Liver (tissue), 8 donors: ENCODE measurements at regions not wholly inside any gene's neighbourhood (a gene's known extent, or its start where the extent isn't known, plus 50 kb on each side); places are given as distances from the start of the nearest gene placed in this dataset.
"Not testable (repeated sequence)": the region's sequence is repeated elsewhere in the genome, so short reads cannot be mapped to it uniquely, and the experiment has no call there.

Experiments
- DNase-seq: peaks from one replicate; pipeline ENCODE4 v3.0.0-alpha.2; 2017; ENCODE audit warnings: low spot score
- H3K27ac ChIP-seq, 2 donors: one replicate each; pipeline ENCODE4 v1.7.0; 2013; ENCODE audit warnings: inconsistent platforms in 2 of 2, low read length in 2 of 2, control low read depth in 1 of 2, low read depth in 1 of 2, mild to moderate bottlenecking in 1 of 2
- H3K27me3 ChIP-seq, 4 donors: one replicate each; pipeline versions ENCODE4 v1.6.1 to v1.7.0; 2013; ENCODE audit warnings: low read length in 3 of 4, inconsistent platforms in 1 of 4, mild to moderate bottlenecking in 1 of 4, moderate library complexity in 1 of 4; ENCODE audit not compliant: control insufficient read depth in 4 of 4, insufficient read depth in 4 of 4
- H3K36me3 ChIP-seq, 4 donors: one replicate each; pipeline versions ENCODE4 v1.6.1 to v1.7.0; 2013; ENCODE audit warnings: low read length in 3 of 4, mild to moderate bottlenecking in 3 of 4, low read depth in 1 of 4, moderate library complexity in 1 of 4; ENCODE audit not compliant: control insufficient read depth in 4 of 4, insufficient read depth in 3 of 4
- H3K4me1 ChIP-seq, 4 donors: one replicate each; pipeline versions ENCODE4 v1.6.1 to v1.7.0; 2013; ENCODE audit warnings: low read length in 3 of 4, mild to moderate bottlenecking in 3 of 4, moderate library complexity in 1 of 4; ENCODE audit not compliant: control insufficient read depth in 4 of 4, insufficient read depth in 4 of 4
- H3K4me3 ChIP-seq, 3 donors: one replicate each; pipeline versions ENCODE4 v1.6.1 to v1.7.0; 2013; ENCODE audit warnings: low read length in 3 of 3, control low read depth in 1 of 3, low read depth in 1 of 3, mild to moderate bottlenecking in 1 of 3
- H3K9ac ChIP-seq, 2 donors: one replicate each; pipeline ENCODE4 v1.7.0; 2013; ENCODE audit warnings: low read length in 2 of 2, mild to moderate bottlenecking in 2 of 2, moderate library complexity in 2 of 2, control low read depth in 1 of 2, low read depth in 1 of 2
- H3K9me3 ChIP-seq, 4 donors: one replicate each; pipeline versions ENCODE4 v1.6.1 to v1.7.0; 2013; ENCODE audit warnings: low read length in 3 of 4; ENCODE audit not compliant: control insufficient read depth in 4 of 4
- ATF3 ChIP-seq: IDR thresholded peaks from 2 replicates; pipeline ENCODE4 v1.6.1; 2016; ENCODE audit warnings: antibody characterized with exemption
- CTCF ChIP-seq: fragments of 150-350 bp; IDR thresholded peaks from 2 replicates; pipeline ENCODE4 v1.5.1; 2017; ENCODE audit warnings: improper control_type of control experiment, low read depth, low read length; ENCODE audit not compliant: missing input control
- EGR1 ChIP-seq, 2 donors: IDR thresholded peaks; 2 replicates each; pipeline ENCODE4 v1.6.1; 2016 to 2018; ENCODE audit warnings: antibody characterized with exemption in 2 of 2, low read depth in 2 of 2
- FOXA1 ChIP-seq: IDR thresholded peaks from 2 replicates; pipeline ENCODE4 v1.6.1; 2016; ENCODE audit warnings: antibody characterized with exemption
- FOXA2 ChIP-seq: IDR thresholded peaks from 2 replicates; pipeline ENCODE4 v1.6.1; 2016; ENCODE audit warnings: antibody characterized with exemption
- HNF4A ChIP-seq, 2 donors: conservative IDR thresholded peaks; 2 replicates each; pipeline ENCODE4 v1.6.1; 2016; ENCODE audit warnings: antibody characterized with exemption in 2 of 2, mild to moderate bottlenecking in 2 of 2
- HNF4G ChIP-seq: IDR thresholded peaks from 2 replicates; pipeline ENCODE4 v1.6.1; 2016; ENCODE audit warnings: antibody characterized with exemption
- NR2F2 ChIP-seq: IDR thresholded peaks from 2 replicates; pipeline ENCODE4 v1.6.1; 2016; ENCODE audit warnings: antibody characterized with exemption
- RAD21 ChIP-seq, 2 donors: IDR thresholded peaks; 2 replicates each; pipeline ENCODE4 v1.6.1; 2016; ENCODE audit warnings: antibody characterized with exemption in 2 of 2, mild to moderate bottlenecking in 2 of 2
- REST ChIP-seq: IDR thresholded peaks from 2 replicates; pipeline ENCODE4 v1.6.1; 2016; ENCODE audit warnings: antibody characterized with exemption, mild to moderate bottlenecking
- RXRA ChIP-seq, 2 donors: IDR thresholded peaks; 2 replicates each; pipeline ENCODE4 v1.6.1; 2017 to 2018; ENCODE audit warnings: antibody characterized with exemption in 2 of 2, mild to moderate bottlenecking in 1 of 2
- SP1 ChIP-seq: IDR thresholded peaks from 2 replicates; pipeline ENCODE4 v1.6.1; 2018; ENCODE audit warnings: antibody characterized with exemption, mild to moderate bottlenecking
- TAF1 ChIP-seq: conservative IDR thresholded peaks from 2 replicates; pipeline ENCODE4 v1.6.1; 2016; ENCODE audit warnings: antibody characterized with exemption, mild to moderate bottlenecking
- YY1 ChIP-seq: IDR thresholded peaks from 2 replicates; pipeline ENCODE4 v1.6.1; 2016; ENCODE audit warnings: antibody characterized with exemption, mild to moderate bottlenecking
- ZBTB33 ChIP-seq: IDR thresholded peaks from 2 replicates; pipeline ENCODE4 v1.6.1; 2016; ENCODE audit warnings: antibody characterized with exemption
- WGBS: extraction: QIAGEN DNeasy Blood & Tissue Kit; methylation state at CpG from one replicate; pipeline ENCODE4 v1.1.7; 2013; 5-methylcytosine and 5-hydroxymethylcytosine counted together
- donor health status: healthy.
- donor health status: healthy.
- donor health status: healthy.
- donor health status: healthy.
- donor health status: healthy.

GRCh38 chr14:37785298-37785697, 189.9 kb downstream of the TTC6 start:
- not testable (repeated sequence) for H3K9me3 ChIP-seq, H3K9ac ChIP-seq, H3K27me3 ChIP-seq, H3K4me3 ChIP-seq, H3K36me3 ChIP-seq, H3K27ac ChIP-seq, DNase-seq, H3K4me1 ChIP-seq
- WGBS, result 87% methylated on average over 9 of the region's 9 CpGs

GRCh38 chr14:37786114-37786625, 190.7 kb downstream of the TTC6 start:
- DNase-seq, H3K9ac ChIP-seq, H3K9me3 ChIP-seq, H3K36me3 ChIP-seq, H3K27ac ChIP-seq, H3K4me3 ChIP-seq, H3K4me1 ChIP-seq, H3K27me3 ChIP-seq: not testable (repeated sequence)
- WGBS, result 94% methylated on average over 14 of the region's 14 CpGs

- Histone ChIP-seq H3K27me3 (no peaks in the 10 kb centered on the region), H3K36me3 (no peaks in the 10 kb centered on the region)
- no peak for TF ChIP-seq ATF3
- no peak for TF ChIP-seq RAD21 (IDR thresholded peaks at IDR 0.05)
- TF ChIP-seq HNF4A (conservative IDR thresholded peaks at IDR 0.05), result peak; percentile 10 to 46
Observed at GRCh38 chr14:37787879-37788494, 192.6 kb downstream of the TTC6 start.

GRCh38 chr14:37791384-37792036, 196.1 kb downstream of the TTC6 start:
- Histone ChIP-seq H3K27ac (peak overlapping the region; percentile 32 to 33), H3K9me3 (no peaks in the 10 kb centered on the region), H3K27me3 (no peaks in the 10 kb centered on the region), H3K4me3 (no peak overlapping the region), H3K4me1 (peaks cover 0 to 9% (median 2%) of the 10 kb centered on the region in 4 donors), H3K36me3 (no peaks in the 10 kb centered on the region), H3K9ac (no peak overlapping the region)
- WGBS, result 67% methylated on average over 3 of the region's 3 CpGs
- no peak for DNase-seq
- TF ChIP-seq RAD21 (IDR thresholded peaks at IDR 0.05) (peak; percentile 12 to 13), TAF1 (no peak), NR2F2 (no peak), HNF4G (no peak), FOXA2 (peak; percentile 89), REST (peak; percentile 41), ZBTB33 (peak; percentile 53), SP1 (peak; percentile 61), RXRA (IDR thresholded peaks at IDR 0.05) (peak in 1 of 2 donors; percentile 53), HNF4A (conservative IDR thresholded peaks at IDR 0.05) (peak; percentile 76 to 86), CTCF (no peak), EGR1 (IDR thresholded peaks at IDR 0.05; ENCODE audit: low read depth in 2 of 2) (no peak), FOXA1 (peak; percentile 85), YY1 (peak; percentile 93)

More at GRCh38 chr14:37787879-37788494, 192.6 kb downstream of the TTC6 start:
- peaks cover 0 to 9% (median 2%) of the 10 kb centered on the region in 4 donors for H3K4me1 ChIP-seq
- no peak overlapping the region for H3K9ac ChIP-seq
- no peaks in the 10 kb centered on the region for H3K9me3 ChIP-seq
- no peak overlapping the region for H3K4me3 ChIP-seq
- H3K27ac ChIP-seq, result no peak overlapping the region
- no peak for DNase-seq
